ENCODE measurements at regions not wholly inside any gene's neighbourhood (a gene's known extent, or its start where the extent isn't known, plus 50 kb on each side); places are given as distances from the start of the nearest gene placed in this dataset.

DNA sequence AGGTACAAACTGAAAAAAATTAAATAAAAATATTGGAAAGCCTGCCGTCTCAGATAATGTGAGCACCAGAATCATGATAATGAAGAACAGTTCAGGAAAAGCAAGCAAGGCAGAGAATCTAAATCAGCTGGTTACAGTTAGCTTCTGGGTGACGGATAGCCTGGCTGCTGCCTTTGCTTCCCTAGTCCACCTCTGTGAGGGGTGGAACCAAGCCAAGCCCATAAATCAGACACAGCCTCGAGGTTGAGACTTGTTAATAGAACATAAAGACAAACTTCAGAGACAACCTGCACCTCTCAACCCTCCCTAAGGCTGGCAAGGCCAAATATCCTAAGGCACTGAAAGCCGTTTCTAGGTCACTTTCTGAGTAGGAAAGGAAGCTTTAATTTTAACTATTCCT is 334.7 kb upstream of the SLC39A10 start:
- no peaks in the 10 kb centered on the region for H3K27me3 ChIP-seq
- no peak overlapping the region for H3K27ac ChIP-seq
- peaks cover 0 to 4% of the 10 kb centered on the region in 2 donors for H3K4me1 ChIP-seq
- ATAC-seq (no peak), DNase-seq (no peak)
- intact Hi-C loops (cut with DNase I), result no loop called here
- no peaks in the 10 kb centered on the region for H3K36me3 ChIP-seq
- TF ChIP-seq, protein P1, sequence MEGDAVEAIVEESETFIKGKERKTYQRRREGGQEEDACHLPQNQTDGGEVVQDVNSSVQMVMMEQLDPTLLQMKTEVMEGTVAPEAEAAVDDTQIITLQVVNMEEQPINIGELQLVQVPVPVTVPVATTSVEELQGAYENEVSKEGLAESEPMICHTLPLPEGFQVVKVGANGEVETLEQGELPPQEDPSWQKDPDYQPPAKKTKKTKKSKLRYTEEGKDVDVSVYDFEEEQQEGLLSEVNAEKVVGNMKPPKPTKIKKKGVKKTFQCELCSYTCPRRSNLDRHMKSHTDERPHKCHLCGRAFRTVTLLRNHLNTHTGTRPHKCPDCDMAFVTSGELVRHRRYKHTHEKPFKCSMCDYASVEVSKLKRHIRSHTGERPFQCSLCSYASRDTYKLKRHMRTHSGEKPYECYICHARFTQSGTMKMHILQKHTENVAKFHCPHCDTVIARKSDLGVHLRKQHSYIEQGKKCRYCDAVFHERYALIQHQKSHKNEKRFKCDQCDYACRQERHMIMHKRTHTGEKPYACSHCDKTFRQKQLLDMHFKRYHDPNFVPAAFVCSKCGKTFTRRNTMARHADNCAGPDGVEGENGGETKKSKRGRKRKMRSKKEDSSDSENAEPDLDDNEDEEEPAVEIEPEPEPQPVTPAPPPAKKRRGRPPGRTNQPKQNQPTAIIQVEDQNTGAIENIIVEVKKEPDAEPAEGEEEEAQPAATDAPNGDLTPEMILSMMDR (IDR thresholded peaks at IDR 0.05), result no peak
- H3K9me3 ChIP-seq, result no peaks in the 10 kb centered on the region
- no peak overlapping the region for H3K4me3 ChIP-seq

DNA sequence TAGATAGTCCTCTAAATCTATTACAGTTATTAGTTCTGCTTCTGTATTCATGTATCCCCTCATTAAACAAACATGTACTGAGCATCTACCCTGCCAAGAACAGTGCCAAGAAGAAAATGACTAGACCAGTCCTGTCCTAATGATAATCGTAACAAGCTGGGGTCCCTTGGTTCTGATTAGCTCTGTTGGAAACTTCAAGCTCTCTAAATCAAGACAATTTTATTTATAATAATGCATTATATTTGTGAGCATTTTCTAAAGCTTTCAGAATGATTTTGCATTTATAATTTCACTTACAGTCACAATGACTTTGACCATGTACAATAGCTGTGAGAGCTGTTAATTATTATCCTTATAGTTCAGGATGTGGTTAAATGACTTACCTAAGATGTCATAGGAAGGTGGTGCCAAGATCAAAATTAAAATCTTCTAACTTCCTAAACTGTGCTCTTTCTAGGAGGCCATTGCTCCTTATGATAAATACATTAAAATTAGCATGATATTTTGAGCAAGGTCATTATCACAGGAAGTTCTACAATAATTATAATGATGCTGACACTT is 336.5 kb upstream of the SLC39A10 start:
- peaks cover 0 to 4% of the 10 kb centered on the region in 2 donors for H3K4me1 ChIP-seq
- TF ChIP-seq, protein P1 (IDR thresholded peaks at IDR 0.05), result no peak
- no peak for DNase-seq
- H3K4me3 ChIP-seq, result no peak overlapping the region
- H3K27ac ChIP-seq, result no peak overlapping the region
- H3K36me3 ChIP-seq, result no peaks in the 10 kb centered on the region
- intact Hi-C loops (cut with DNase I), result no loop called here
- H3K9me3 ChIP-seq, result no peaks in the 10 kb centered on the region
- ATAC-seq, result no peak
- no peaks in the 10 kb centered on the region for H3K27me3 ChIP-seq

DNA sequence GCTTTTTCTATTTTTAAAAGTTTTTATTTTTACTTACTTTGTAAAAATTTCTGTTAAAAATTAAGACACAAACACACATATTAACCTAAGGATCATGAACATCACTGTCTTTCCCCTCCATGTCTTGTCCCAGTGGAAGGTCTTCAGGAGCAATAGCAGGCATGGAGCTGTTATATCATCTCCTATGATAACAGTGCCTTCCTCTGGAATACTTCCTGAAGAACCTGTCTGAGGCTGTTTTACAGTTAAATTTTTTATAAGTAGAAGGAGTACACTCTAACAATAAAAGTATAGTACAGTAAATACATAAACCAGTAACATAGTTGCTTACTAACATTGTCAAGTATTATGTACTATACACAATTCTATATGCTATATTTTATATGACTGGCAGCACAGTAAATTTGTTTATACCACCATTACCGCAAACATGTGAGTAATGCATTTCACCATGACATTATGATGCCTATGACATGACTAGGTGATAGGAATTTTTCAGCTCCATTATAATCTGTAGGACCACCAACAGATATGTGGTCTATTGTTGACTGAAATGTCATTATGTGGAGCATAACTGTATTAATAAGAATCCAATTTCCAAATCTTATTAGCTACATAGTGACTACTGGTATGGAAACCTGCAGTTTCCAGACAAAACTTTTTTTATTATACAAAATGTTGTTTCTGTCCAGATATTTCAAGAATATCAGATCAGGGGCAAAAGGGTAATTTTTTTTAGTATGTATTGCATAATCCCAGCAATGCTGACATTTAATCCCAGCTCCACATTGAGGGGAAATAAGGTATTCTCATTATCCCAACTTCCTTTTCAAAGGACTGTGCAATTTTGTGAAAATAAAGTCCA is 337.2 kb upstream of the SLC39A10 start:
- ATAC-seq (no peak), DNase-seq (no peak)
- no peak overlapping the region for H3K4me3 ChIP-seq
- intact Hi-C loops (cut with DNase I), result no loop called here
- H3K4me1 ChIP-seq, result peaks cover 0 to 4% of the 10 kb centered on the region in 2 donors
- no peak overlapping the region for H3K27ac ChIP-seq
- no peaks in the 10 kb centered on the region for H3K9me3 ChIP-seq
- TF ChIP-seq, protein P1 (IDR thresholded peaks at IDR 0.05), result no peak
- no peaks in the 10 kb centered on the region for H3K36me3 ChIP-seq
- no peaks in the 10 kb centered on the region for H3K27me3 ChIP-seq

DNA sequence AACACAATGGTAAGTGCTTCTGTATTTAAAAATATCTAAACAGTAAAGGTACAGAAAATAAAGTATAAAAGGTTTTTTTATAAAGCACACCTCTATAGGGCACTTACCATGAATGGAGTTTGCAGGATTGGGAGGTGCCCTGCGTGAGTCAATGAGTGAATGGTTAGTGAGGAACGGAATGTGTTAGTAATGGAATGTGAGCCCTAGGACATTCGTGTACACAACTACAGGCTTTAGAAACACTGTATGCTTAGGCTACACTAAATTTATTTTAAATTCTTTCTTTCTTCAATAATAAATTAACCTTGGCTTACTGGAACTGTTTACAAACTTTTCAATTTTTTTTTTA is 337.9 kb upstream of the SLC39A10 start:
- TF ChIP-seq, protein P1 (IDR thresholded peaks at IDR 0.05), result no peak
- Histone ChIP-seq H3K27me3 (no peaks in the 10 kb centered on the region), H3K4me3 (no peak overlapping the region), H3K27ac (no peak overlapping the region), H3K9me3 (no peaks in the 10 kb centered on the region), H3K4me1 (peaks cover 0 to 4% of the 10 kb centered on the region in 2 donors), H3K36me3 (no peaks in the 10 kb centered on the region)
- ATAC-seq (peak; percentile 95), DNase-seq (no peak)
- intact Hi-C loops (cut with DNase I), result no loop called here

DNA sequence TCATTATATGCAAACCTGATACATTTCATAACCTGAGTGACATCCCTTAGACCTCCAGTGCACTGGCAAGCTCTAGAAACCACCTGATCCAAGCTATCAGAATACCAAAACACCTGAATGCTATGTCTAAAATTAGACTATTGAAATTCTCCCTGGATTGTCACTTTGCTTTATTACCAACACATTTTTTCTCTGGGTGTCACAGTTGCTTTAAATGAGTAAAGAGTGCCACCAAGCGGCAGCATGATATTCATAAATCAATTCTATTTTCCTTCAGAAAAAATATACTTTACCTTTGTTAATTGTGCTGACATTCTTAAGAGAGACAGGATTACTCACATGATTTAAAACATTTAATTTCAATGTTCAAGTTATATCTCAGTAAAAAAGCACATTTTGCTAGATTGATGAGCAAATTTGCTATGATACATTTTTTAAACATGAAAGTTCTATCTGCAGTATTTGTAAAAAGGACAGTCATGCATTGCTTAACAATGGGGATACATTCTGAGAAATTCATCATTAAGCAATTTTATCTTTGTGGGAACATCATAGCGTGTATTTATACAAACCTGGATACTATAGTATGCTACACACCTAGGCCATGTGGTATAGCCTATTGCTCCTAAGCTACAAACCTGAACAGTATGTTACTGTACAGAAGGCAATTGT is 338.4 kb upstream of the SLC39A10 start:
- peak; percentile 87 for ATAC-seq
- H3K27ac ChIP-seq, result no peak overlapping the region

More for the DNA sequence above, 338.4 kb upstream of the SLC39A10 start:
- Histone ChIP-seq H3K4me3 (no peak overlapping the region), H3K9me3 (no peaks in the 10 kb centered on the region), H3K27me3 (no peaks in the 10 kb centered on the region), H3K36me3 (no peaks in the 10 kb centered on the region), H3K4me1 (peaks cover 0 to 4% of the 10 kb centered on the region in 2 donors)
- TF ChIP-seq, protein P1 (IDR thresholded peaks at IDR 0.05), result peak; percentile 15 to 19
- peak in 2 of 4 donors; percentile 28 to 56 for DNase-seq
- intact Hi-C loops (cut with DNase I), result no loop called here

Measured in left lung (tissue), 4 donors.